ENCODE measurements at regions not wholly inside any gene's neighbourhood (a gene's known extent, or its start where the extent isn't known, plus 50 kb on each side); places are given as distances from the start of the nearest gene placed in this dataset.

DNA sequence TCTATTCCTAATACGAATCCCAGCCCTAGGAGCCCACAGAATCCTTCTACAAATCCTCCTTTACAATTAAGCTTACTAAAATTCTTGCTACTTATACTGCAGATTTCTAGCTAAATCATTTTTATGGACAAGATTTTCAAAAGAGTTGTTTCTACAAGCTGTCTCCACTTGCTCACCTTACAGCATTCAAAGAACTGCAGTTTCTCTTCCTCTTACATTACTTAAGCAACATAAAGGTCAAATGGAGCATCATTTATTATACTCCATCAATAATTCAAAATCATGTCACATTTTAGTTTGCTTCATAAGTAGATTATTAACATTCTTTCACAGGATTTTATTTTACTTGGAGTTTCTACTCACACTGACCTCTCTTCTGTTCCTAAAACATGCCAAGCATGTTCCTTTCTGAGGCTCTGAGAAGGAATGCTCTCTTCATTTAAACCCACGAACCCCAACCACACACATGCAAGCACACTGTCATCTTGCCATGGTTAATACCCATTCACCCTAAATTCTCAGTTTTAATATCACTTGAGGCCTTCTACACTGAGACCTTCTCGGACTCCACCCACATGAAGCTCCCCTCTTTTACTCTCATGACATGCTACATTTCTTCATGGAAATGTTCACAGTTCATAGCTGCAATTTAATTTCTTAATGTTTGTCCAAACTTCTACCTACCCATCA, 388.2 kb downstream of the TBC1D32 start (continued):
- no peak for TF ChIP-seq RXRA (IDR thresholded peaks at IDR 0.05; ENCODE audit: insufficient read depth, low read depth, low read length)
- no peak for TF ChIP-seq GTF2F1 (IDR thresholded peaks at IDR 0.05; ENCODE audit: borderline replicate concordance, low read depth, low read length)
- no peak for TF ChIP-seq HDAC2 (IDR thresholded peaks at IDR 0.05; ENCODE audit: borderline replicate concordance in 1 of 2, low read depth in 2 of 2, low read length in 2 of 2)
- TF ChIP-seq BRCA1 (IDR thresholded peaks at IDR 0.05; ENCODE audit: low read depth, low read length): no peak
- TF ChIP-seq TCF12 (IDR thresholded peaks at IDR 0.05; ENCODE audit: low read depth, low read length): no peak
